PFSK-1 (cell line): ENCODE measurements at regions not wholly inside any gene's neighbourhood (a gene's known extent, or its start where the extent isn't known, plus 50 kb on each side); places are given as distances from the start of the nearest gene placed in this dataset.

Experiments
- FOXP2 ChIP-seq: optimal IDR thresholded peaks from 2 replicates; pipeline ENCODE3; 2011; ENCODE audit warnings: borderline replicate concordance, control low read depth, inconsistent platforms; ENCODE audit not compliant: insufficient read depth; ENCODE audit errors: extremely low read length, extremely low read depth
- POLR2AphosphoS5 ChIP-seq: IDR thresholded peaks from 2 replicates; pipeline ENCODE4 v1.6.1; 2012; ENCODE audit warnings: low read depth, mild to moderate bottlenecking, control low read depth, low read length, moderate library complexity
- REST ChIP-seq, 2 experiments: IDR thresholded peaks; 2 replicates each; pipeline versions ENCODE4 v1.6.1 to v1.8.0; 2011 to 2012; ENCODE audit warnings: low read depth in 2 of 2, low read length in 2 of 2, control low read depth in 1 of 2, inconsistent platforms in 1 of 2, mild to moderate bottlenecking in 1 of 2, moderate library complexity in 1 of 2; ENCODE audit not compliant: insufficient read depth in 1 of 2
- SIN3A ChIP-seq: IDR thresholded peaks from 2 replicates; pipeline ENCODE4 v1.6.1; 2012; ENCODE audit warnings: mild to moderate bottlenecking, low read length, moderate library complexity, borderline replicate concordance; ENCODE audit not compliant: insufficient read depth
- TAF1 ChIP-seq: IDR thresholded peaks from 2 replicates; pipeline ENCODE4 v1.6.1; 2012; ENCODE audit warnings: low read length, control low read depth, borderline replicate concordance; ENCODE audit not compliant: insufficient read depth

GRCh38 chr21:35782667-35783066 lies 277.7 kb downstream of the SETD4 start:
- TF ChIP-seq FOXP2 (no peak), TAF1 (no peak), POLR2AphosphoS5 (no peak), SIN3A (no peak), REST (IDR thresholded peaks at IDR 0.05; ENCODE audit: insufficient read depth in 1 of 2, low read depth in 2 of 2, low read length in 2 of 2) (no peak)

GRCh38 chr21:35780983-35781382 lies 279.3 kb downstream of the SETD4 start:
- no peak for TF ChIP-seq SIN3A
- TF ChIP-seq POLR2AphosphoS5 = no peak

- TF ChIP-seq REST (IDR thresholded peaks at IDR 0.05; ENCODE audit: insufficient read depth in 1 of 2, low read depth in 2 of 2, low read length in 2 of 2) (peak in 1 of 2 experiments; percentile 56; a peak in 1 of 4 replicates), SIN3A (no peak), POLR2AphosphoS5 (no peak), FOXP2 (no peak), TAF1 (no peak)
These were observed 280.4 kb downstream of the SETD4 start for GRCh38 chr21:35779690-35780570.

- no peak for TF ChIP-seq SIN3A
- no peak for TF ChIP-seq POLR2AphosphoS5
- no peak for TF ChIP-seq FOXP2
- TF ChIP-seq TAF1 = no peak
- no peak for TF ChIP-seq REST (IDR thresholded peaks at IDR 0.05; ENCODE audit: insufficient read depth in 1 of 2, low read depth in 2 of 2, low read length in 2 of 2)
These were observed 281.2 kb downstream of the SETD4 start for GRCh38 chr21:35779167-35779566.

- TF ChIP-seq TAF1 = no peak
- TF ChIP-seq SIN3A = no peak
- no peak for TF ChIP-seq REST (IDR thresholded peaks at IDR 0.05; ENCODE audit: insufficient read depth in 1 of 2, low read depth in 2 of 2, low read length in 2 of 2)
- TF ChIP-seq FOXP2 = no peak
- no peak for TF ChIP-seq POLR2AphosphoS5
These were observed 283.2 kb downstream of the SETD4 start for GRCh38 chr21:35777081-35777480.
